ENCODE measurements at regions not wholly inside any gene's neighbourhood (a gene's known extent, or its start where the extent isn't known, plus 50 kb on each side); places are given as distances from the start of the nearest gene placed in this dataset.

GRCh38 chr4:112853662-112854256 lies 195.7 kb upstream of the ANK2 start:
- no peak for DNase-seq

- DNase-seq: no peak
These were observed 195.0 kb upstream of the ANK2 start for GRCh38 chr4:112854420-112854819.

- DNase-seq: no peak
These were observed 194.4 kb upstream of the ANK2 start for GRCh38 chr4:112855058-112855457.

- no peak for DNase-seq
These were observed 192.0 kb upstream of the ANK2 start for GRCh38 chr4:112857461-112857860.

- DNase-seq: no peak
These were observed 190.7 kb upstream of the ANK2 start for GRCh38 chr4:112858751-112859150.

- DNase-seq: no peak
These were observed 189.8 kb upstream of the ANK2 start for GRCh38 chr4:112859456-112860184.

- no peak for DNase-seq
These were observed 188.4 kb upstream of the ANK2 start for GRCh38 chr4:112860830-112861690.

GRCh38 chr4:112861691-112862674 lies 187.5 kb upstream of the ANK2 start:
- no peak for DNase-seq

- no peak for DNase-seq
These were observed 184.0 kb upstream of the ANK2 start for GRCh38 chr4:112865443-112865842.

- DNase-seq: no peak
These were observed 173.1 kb upstream of the ANK2 start for GRCh38 chr4:112876316-112876715.

GRCh38 chr4:112881842-112882241 lies 167.6 kb upstream of the ANK2 start:
- DNase-seq: no peak

- DNase-seq: no peak
These were observed 167.2 kb upstream of the ANK2 start for GRCh38 chr4:112882286-112882685.

- no peak for DNase-seq
These were observed 165.0 kb upstream of the ANK2 start for GRCh38 chr4:112884406-112884805.

GRCh38 chr4:112885897-112886296 lies 163.6 kb upstream of the ANK2 start:
- DNase-seq: no peak

GRCh38 chr4:112888622-112889021 lies 160.8 kb upstream of the ANK2 start:
- no peak for DNase-seq

- no peak for DNase-seq
These were observed 160.3 kb upstream of the ANK2 start for GRCh38 chr4:112889199-112889598.

GRCh38 chr4:112889619-112890527 lies 159.6 kb upstream of the ANK2 start:
- no peak for DNase-seq

- DNase-seq: no peak
These were observed 155.0 kb upstream of the ANK2 start for GRCh38 chr4:112894480-112894879.

- DNase-seq: no peak
These were observed 154.5 kb upstream of the ANK2 start for GRCh38 chr4:112894951-112895350.

GRCh38 chr4:112895811-112896608 lies 153.4 kb upstream of the ANK2 start:
- no peak for DNase-seq

Measured in activated T-cell treated with anti-CD3 and anti-CD28 coated beads for 4 hours (primary cell).